HEK293 (cell line): ENCODE measurements at regions not wholly inside any gene's neighbourhood (a gene's known extent, or its start where the extent isn't known, plus 50 kb on each side); places are given as distances from the start of the nearest gene placed in this dataset.

ENCODE experiments used
- CTCF ChIA-PET: fragments of 350-600 bp; formaldehyde crosslinking; extraction: SDS; loops from one replicate; lab custom pipeline; 2021; ENCODE audit warnings: antibody characterized with exemption; lab: Yijun Ruan, JAX
- POLR2A ChIA-PET: fragments of 300-600 bp; formaldehyde crosslinking; extraction: SDS; loops from one replicate; lab custom pipeline; 2020; ENCODE audit warnings: antibody characterized with exemption, inconsistent platforms; lab: Yijun Ruan, JAX
- H3K27ac ChIP-seq: fragments of 200-500 bp; sonication (Bioruptor generic); 2 replicates; pipeline ENCODE4 v1.5.1; 2014; ENCODE audit warnings: low read depth, low read length, control low read depth, inconsistent platforms; ENCODE audit errors: extremely low read depth
- H3K36me3 ChIP-seq, 2 experiments: fragments of 200-500 bp in 1 of 2; sonication (Bioruptor generic) in 1 of 2; 1 replicate in 1 of 2; 2 replicates in 1 of 2; pipeline ENCODE4 v1.5.1; 2014 to 2017; ENCODE audit warnings: inconsistent platforms in 2 of 2, low read length in 2 of 2; ENCODE audit not compliant: control insufficient read depth in 2 of 2, insufficient read depth in 1 of 2
- H3K4me1 ChIP-seq: fragments of 200-500 bp; sonication (Bioruptor generic); 2 replicates; pipeline ENCODE4 v1.5.1; 2014; ENCODE audit warnings: mild to moderate bottlenecking, low read length, inconsistent platforms; ENCODE audit not compliant: control insufficient read depth, insufficient read depth
- H3K4me3 ChIP-seq: 2 replicates; pipeline ENCODE4 v1.5.1; 2011; ENCODE audit warnings: low read depth, mild to moderate bottlenecking, control low read depth, low read length, moderate library complexity
- H3K9me3 ChIP-seq: fragments of 200-500 bp; sonication (Bioruptor generic); 2 replicates; pipeline ENCODE4 v1.5.1; 2014; ENCODE audit warnings: low read depth, low read length, inconsistent platforms; ENCODE audit not compliant: control insufficient read depth, insufficient read depth
- MZF1 ChIP-seq: fragments of 450-650 bp; formaldehyde crosslinking; IDR thresholded peaks from 2 replicates; pipeline ENCODE4 v1.5.1; 2017; ENCODE audit warnings: missing biosample characterization, missing genetic modification characterization, borderline replicate concordance
- TF ChIP-seq, protein P1 (sequence below): fragments of 450-650 bp; formaldehyde crosslinking; IDR thresholded peaks from 2 replicates; pipeline ENCODE4 v1.5.1; 2016; ENCODE audit warnings: missing biosample characterization, missing genetic modification characterization, borderline replicate concordance

DNA sequence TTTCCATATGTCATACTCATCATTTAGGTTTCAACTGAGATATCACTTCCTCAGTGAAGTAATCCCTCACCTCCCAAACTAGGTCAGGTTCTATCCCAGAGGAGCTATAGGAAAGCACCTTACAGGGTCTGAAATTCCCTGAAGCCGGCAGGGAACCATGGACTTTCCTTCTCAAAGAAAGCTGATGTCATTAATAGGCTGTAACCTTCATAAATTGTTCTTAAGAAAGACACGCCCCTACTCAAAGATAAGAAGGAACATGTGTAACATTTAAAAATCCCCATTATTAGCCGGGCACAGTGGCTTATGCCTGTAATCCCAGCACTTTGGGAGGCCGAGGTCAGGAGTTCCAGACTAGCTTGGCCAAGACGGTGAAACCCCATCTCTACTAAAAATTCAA is 50.0 kb upstream of the RNGTT start:
- H3K27ac ChIP-seq = no peak overlapping the region
- CTCF ChIA-PET = interaction anchor here (1.0 kb wide), 1 partner anchor 66 kb away, joined by 3 read pairs; no protein-coding TSS in a partner anchor
- peak; percentile 45; the same call in 1 of the 2 replicates for TF ChIP-seq MZF1 (tag by site-specific recombination)
- TF ChIP-seq, protein P1, sequence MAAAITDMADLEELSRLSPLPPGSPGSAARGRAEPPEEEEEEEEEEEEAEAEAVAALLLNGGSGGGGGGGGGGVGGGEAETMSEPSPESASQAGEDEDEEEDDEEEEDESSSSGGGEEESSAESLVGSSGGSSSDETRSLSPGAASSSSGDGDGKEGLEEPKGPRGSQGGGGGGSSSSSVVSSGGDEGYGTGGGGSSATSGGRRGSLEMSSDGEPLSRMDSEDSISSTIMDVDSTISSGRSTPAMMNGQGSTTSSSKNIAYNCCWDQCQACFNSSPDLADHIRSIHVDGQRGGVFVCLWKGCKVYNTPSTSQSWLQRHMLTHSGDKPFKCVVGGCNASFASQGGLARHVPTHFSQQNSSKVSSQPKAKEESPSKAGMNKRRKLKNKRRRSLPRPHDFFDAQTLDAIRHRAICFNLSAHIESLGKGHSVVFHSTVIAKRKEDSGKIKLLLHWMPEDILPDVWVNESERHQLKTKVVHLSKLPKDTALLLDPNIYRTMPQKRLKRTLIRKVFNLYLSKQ = no peak
- TF ChIP-seq, all 188 proteins: peak for 1
- POLR2A ChIA-PET = interaction anchor here (1.1 kb wide), 1 partner anchor 67 kb away, joined by 3 read pairs; the partner anchor contains the start of gene PNRC1
- Histone ChIP-seq H3K36me3 (no peaks in the 10 kb centered on the region), H3K4me3 (no peak overlapping the region), H3K4me1 (no peaks in the 10 kb centered on the region), H3K9me3 (no peaks in the 10 kb centered on the region)
